ENCODE measurements at regions not wholly inside any gene's neighbourhood (a gene's known extent, or its start where the extent isn't known, plus 50 kb on each side); places are given as distances from the start of the nearest gene placed in this dataset.

DNA sequence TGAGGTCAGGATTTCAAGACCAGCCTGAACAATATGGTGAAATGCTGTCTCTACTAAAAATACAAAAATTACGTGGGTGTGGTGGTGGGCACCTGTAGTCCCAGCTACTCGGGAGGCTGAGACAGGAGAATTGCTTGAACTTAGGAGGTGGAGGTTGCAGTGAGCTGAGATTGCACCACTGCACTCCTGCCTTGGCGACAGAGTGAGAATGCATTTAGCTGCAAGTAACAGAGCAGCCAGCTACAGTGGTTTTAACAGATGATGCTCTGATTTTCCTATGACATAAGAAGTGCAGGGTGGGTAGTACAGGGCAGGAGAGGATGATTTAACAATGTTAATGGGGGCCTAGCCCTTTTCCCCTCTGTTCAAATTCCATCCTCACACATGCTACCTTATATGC is 267.9 kb downstream of the RPLP1 start:
- Histone ChIP-seq H3K9me3 (ENCODE audit: control insufficient read depth, insufficient read depth, low read length) (no peaks in the 10 kb centered on the region), H3K27ac (ENCODE audit: insufficient read depth, low read length) (no peak overlapping the region), H3K79me1 (ENCODE audit: low read depth in 1 of 2, low read length in 2 of 2) (no peaks in the 10 kb centered on the region), H3K23ac (ENCODE audit: low read depth, low read length) (no peak overlapping the region), H3K27me3 (ENCODE audit: control insufficient read depth, insufficient read depth, low read length) (peaks cover 54% of the 10 kb centered on the region), H3K4me2 (ENCODE audit: low read depth, low read length) (no peak overlapping the region), H2BK20ac (ENCODE audit: low read depth, low read length) (no peak overlapping the region), H3K18ac (ENCODE audit: low read depth, low read length) (no peak overlapping the region), H3K56ac (ENCODE audit: extremely low read depth, insufficient read depth, low read length) (no peak overlapping the region), H4K5ac (ENCODE audit: low read depth, low read length) (no peak overlapping the region), H4K91ac (ENCODE audit: insufficient read depth, low read depth, low read length) (no peak overlapping the region), H2AFZ (replicated peaks; ENCODE audit: low read length, poor library complexity) (no peak overlapping the region), H3K4ac (ENCODE audit: low read depth, low read length) (no peak overlapping the region), H3K14ac (replicated peaks; ENCODE audit: low read depth, low read length) (no peak overlapping the region), H4K20me1 (ENCODE audit: insufficient read depth, low read length) (no peaks in the 10 kb centered on the region), H3K4me3 (ENCODE audit: insufficient read depth, low read depth, low read length) (no peak overlapping the region), H3K36me3 (ENCODE audit: control insufficient read depth, insufficient read depth, low read length) (no peaks in the 10 kb centered on the region), H3K9ac (ENCODE audit: low read depth, low read length) (no peak overlapping the region), H2BK15ac (ENCODE audit: low read depth, low read length) (no peak overlapping the region), H2BK5ac (ENCODE audit: low read depth, low read length, poor library complexity, severe bottlenecking) (no peak overlapping the region), H2AK9ac (replicated peaks; ENCODE audit: low read depth, low read length, poor library complexity) (no peak overlapping the region), H2BK120ac (ENCODE audit: low read depth, low read length) (no peak overlapping the region), H3K4me1 (ENCODE audit: control insufficient read depth, insufficient read depth, low read length) (no peaks in the 10 kb centered on the region; the same call in 1 of the 2 replicates), H3K9me1 (ENCODE audit: insufficient read depth, low read length) (no peaks in the 10 kb centered on the region), H2AK5ac (ENCODE audit: low read depth, low read length) (no peak overlapping the region), H4K8ac (ENCODE audit: low read depth in 2 of 2, low read length in 2 of 2) (no peak overlapping the region)
- WGBS, 2 experiments (ENCODE audit: extremely low coverage in 2 of 2, insufficient read length in 1 of 2) = no CpG with 5 or more reads among the region's 3 CpGs
- POLR2A ChIA-PET (ENCODE audit: unreplicated experiment) = no interaction called here
- no TSS peak for BruUV-seq (replicated peaks)
- ATAC-seq (ENCODE audit: low read depth) = no peak
- DNase-seq = no peak
- TF ChIP-seq, protein P1, sequence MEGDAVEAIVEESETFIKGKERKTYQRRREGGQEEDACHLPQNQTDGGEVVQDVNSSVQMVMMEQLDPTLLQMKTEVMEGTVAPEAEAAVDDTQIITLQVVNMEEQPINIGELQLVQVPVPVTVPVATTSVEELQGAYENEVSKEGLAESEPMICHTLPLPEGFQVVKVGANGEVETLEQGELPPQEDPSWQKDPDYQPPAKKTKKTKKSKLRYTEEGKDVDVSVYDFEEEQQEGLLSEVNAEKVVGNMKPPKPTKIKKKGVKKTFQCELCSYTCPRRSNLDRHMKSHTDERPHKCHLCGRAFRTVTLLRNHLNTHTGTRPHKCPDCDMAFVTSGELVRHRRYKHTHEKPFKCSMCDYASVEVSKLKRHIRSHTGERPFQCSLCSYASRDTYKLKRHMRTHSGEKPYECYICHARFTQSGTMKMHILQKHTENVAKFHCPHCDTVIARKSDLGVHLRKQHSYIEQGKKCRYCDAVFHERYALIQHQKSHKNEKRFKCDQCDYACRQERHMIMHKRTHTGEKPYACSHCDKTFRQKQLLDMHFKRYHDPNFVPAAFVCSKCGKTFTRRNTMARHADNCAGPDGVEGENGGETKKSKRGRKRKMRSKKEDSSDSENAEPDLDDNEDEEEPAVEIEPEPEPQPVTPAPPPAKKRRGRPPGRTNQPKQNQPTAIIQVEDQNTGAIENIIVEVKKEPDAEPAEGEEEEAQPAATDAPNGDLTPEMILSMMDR (conservative IDR thresholded peaks at IDR 0.05; ENCODE audit: low read depth, low read length) = no peak
- no peak for TF ChIP-seq CHD1 (IDR thresholded peaks at IDR 0.05; ENCODE audit: low read depth, low read length)
- no peak for TF ChIP-seq POLR2A (IDR thresholded peaks at IDR 0.05; ENCODE audit: low read depth, low read length)
- TF ChIP-seq SMC3 (IDR thresholded peaks at IDR 0.05; ENCODE audit: low read depth, low read length) = no peak
- TF ChIP-seq MAFK (IDR thresholded peaks at IDR 0.05; ENCODE audit: low read depth, low read length) = no peak
- TF ChIP-seq, protein P2, sequence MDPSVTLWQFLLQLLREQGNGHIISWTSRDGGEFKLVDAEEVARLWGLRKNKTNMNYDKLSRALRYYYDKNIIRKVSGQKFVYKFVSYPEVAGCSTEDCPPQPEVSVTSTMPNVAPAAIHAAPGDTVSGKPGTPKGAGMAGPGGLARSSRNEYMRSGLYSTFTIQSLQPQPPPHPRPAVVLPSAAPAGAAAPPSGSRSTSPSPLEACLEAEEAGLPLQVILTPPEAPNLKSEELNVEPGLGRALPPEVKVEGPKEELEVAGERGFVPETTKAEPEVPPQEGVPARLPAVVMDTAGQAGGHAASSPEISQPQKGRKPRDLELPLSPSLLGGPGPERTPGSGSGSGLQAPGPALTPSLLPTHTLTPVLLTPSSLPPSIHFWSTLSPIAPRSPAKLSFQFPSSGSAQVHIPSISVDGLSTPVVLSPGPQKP (IDR thresholded peaks at IDR 0.05; ENCODE audit: borderline replicate concordance, low read depth, low read length) = no peak
- TF ChIP-seq BHLHE40 (IDR thresholded peaks at IDR 0.05; ENCODE audit: low read depth, low read length) = no peak
- no peak for TF ChIP-seq MXI1 (IDR thresholded peaks at IDR 0.05; ENCODE audit: borderline replicate concordance, low read depth, low read length)
- TF ChIP-seq CEBPB (IDR thresholded peaks at IDR 0.05; ENCODE audit: low read depth, low read length) = no peak
- TF ChIP-seq FOS (IDR thresholded peaks at IDR 0.05; ENCODE audit: low read depth, low read length) = no peak
- TF ChIP-seq MAZ (IDR thresholded peaks at IDR 0.05; ENCODE audit: borderline replicate concordance, low read depth, low read length) = no peak
- TF ChIP-seq RFX5 (IDR thresholded peaks at IDR 0.05; ENCODE audit: low read depth, low read length) = no peak
- TF ChIP-seq RAD21 (IDR thresholded peaks at IDR 0.05; ENCODE audit: low read length) = no peak
- TF ChIP-seq NFE2L2 (IDR thresholded peaks at IDR 0.05; ENCODE audit: low read depth, low read length) = no peak
- TF ChIP-seq RCOR1 (IDR thresholded peaks at IDR 0.05; ENCODE audit: insufficient replicate concordance, low read length) = no peak
- TF ChIP-seq, protein P3, sequence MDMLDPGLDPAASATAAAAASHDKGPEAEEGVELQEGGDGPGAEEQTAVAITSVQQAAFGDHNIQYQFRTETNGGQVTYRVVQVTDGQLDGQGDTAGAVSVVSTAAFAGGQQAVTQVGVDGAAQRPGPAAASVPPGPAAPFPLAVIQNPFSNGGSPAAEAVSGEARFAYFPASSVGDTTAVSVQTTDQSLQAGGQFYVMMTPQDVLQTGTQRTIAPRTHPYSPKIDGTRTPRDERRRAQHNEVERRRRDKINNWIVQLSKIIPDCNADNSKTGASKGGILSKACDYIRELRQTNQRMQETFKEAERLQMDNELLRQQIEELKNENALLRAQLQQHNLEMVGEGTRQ (IDR thresholded peaks at IDR 0.05; ENCODE audit: low read depth, low read length) = no peak
- intact Hi-C loops (cut with micrococcal nuclease) = no loop called here
- CTCF ChIA-PET = no interaction called here
- in situ Hi-C loops (cut with MboI; ENCODE audit: low sequenced_read_pairs) = loop anchor here (10.0 kb wide), 1 partner anchor 764 kb away; no protein-coding TSS in a partner anchor
- dilution Hi-C loops (cut with HindIII; ENCODE audit: low sequenced_read_pairs, unreplicated experiment) = no loop called here
